HepG2 (cell line): ENCODE measurements at regions not wholly inside any gene's neighbourhood (a gene's known extent, or its start where the extent isn't known, plus 50 kb on each side); places are given as distances from the start of the nearest gene placed in this dataset.
A peak's percentile ranks its signal among the peaks of the same experiment; 100 is the strongest.

ENCODE experiments used
- ATAC-seq: fragments of 200-7000 bp; cut with Tn5 transposase; 3 replicates; pipeline ENCODE4 v1.9.1; 2020; ENCODE audit warnings: mild to moderate bottlenecking, moderate library complexity
- BruUV-seq: library from RNA; stranded (reverse); fragments of 400-500 nt; replicated peaks from 2 replicates; lab custom pipeline; 2021; lab: Mats Ljungman, UMichigan
- CTCF ChIA-PET: fragments of 300-600 bp; formaldehyde crosslinking; extraction: SDS; loops from one replicate; lab custom pipeline; 2021; ENCODE audit warnings: low total read pairs, inconsistent platforms, low intra/inter-chr PET ratio; lab: Yijun Ruan, JAX
- POLR2A ChIA-PET: fragments of 350-600 bp; sonication (Branson Sonifier 250); formaldehyde crosslinking; loops from one replicate; lab custom pipeline; 2020; ENCODE audit warnings: antibody characterized with exemption, inconsistent platforms; lab: Yijun Ruan, JAX
- DNase-seq: peaks from one replicate; pipeline ENCODE4 v3.0.0-alpha.2; 2015; ENCODE audit warnings: low spot score
- FAIRE-seq: peaks from 3 replicates; lab custom pipeline; 2011; peaks lifted over from hg19 to GRCh38; lab: Jason Lieb, UNC
- H2AFZ ChIP-seq: one replicate; pipeline ENCODE4 v1.6.1; 2011; ENCODE audit warnings: low read length, inconsistent platforms
- H3K27ac ChIP-seq: fragments of 300-600 bp; 3 replicates; pipeline ENCODE4 v1.8.0; 2011; ENCODE audit warnings: mixed run types, mild to moderate bottlenecking, mixed read lengths, low read length, inconsistent platforms; ENCODE audit not compliant: insufficient read depth; ENCODE audit errors: extremely low read length
- H3K27me3 ChIP-seq, 2 experiments: fragments of 200-600 bp in 1 of 2; 2 replicates in 1 of 2; 3 replicates in 1 of 2; pipeline versions ENCODE4 v1.6.0 to v1.8.0; 2011; ENCODE audit warnings: low read length in 2 of 2, mild to moderate bottlenecking in 2 of 2, moderate library complexity in 2 of 2, inconsistent platforms in 1 of 2; ENCODE audit not compliant: insufficient read depth in 2 of 2, control insufficient read depth in 1 of 2
- H3K36me3 ChIP-seq, 2 experiments: fragments of 200-600 bp in 1 of 2; replicated peaks in 1 of 2; 2 replicates in 1 of 2; 3 replicates in 1 of 2; pipeline versions ENCODE4 v1.5.1 to v1.8.0; 2011; ENCODE audit warnings: low read length in 2 of 2, inconsistent platforms in 1 of 2; ENCODE audit not compliant: insufficient read depth in 2 of 2, control insufficient read depth in 1 of 2
- H3K4me1 ChIP-seq: 2 replicates; pipeline ENCODE4 v1.5.1; 2012; ENCODE audit warnings: low read length, inconsistent platforms; ENCODE audit not compliant: insufficient read depth
- H3K4me2 ChIP-seq: 2 replicates; pipeline ENCODE4 v1.6.0; 2011; ENCODE audit warnings: low read depth, low read length, inconsistent platforms
- H3K4me3 ChIP-seq, 3 experiments: fragments of 200-600 bp in 1 of 3; sonication (generic), shearing (Covaris generic) in 1 of 3; replicated peaks in 1 of 3; 2 replicates each; pipeline ENCODE4 v1.5.1; 2011 to 2016; ENCODE audit warnings: low read length in 3 of 3, inconsistent platforms in 2 of 3, low read depth in 2 of 3, mild to moderate bottlenecking in 2 of 3, control low read depth in 1 of 3, mixed read lengths in 1 of 3; ENCODE audit not compliant: insufficient read depth in 1 of 3
- H3K79me2 ChIP-seq: one replicate; pipeline ENCODE4 v1.6.1; 2011; ENCODE audit warnings: low read length, inconsistent platforms; ENCODE audit not compliant: insufficient read depth
- H3K9ac ChIP-seq: 2 replicates; pipeline ENCODE4 v1.6.0; 2011; ENCODE audit warnings: mild to moderate bottlenecking, low read depth, low read length, inconsistent platforms; ENCODE audit not compliant: insufficient read depth
- H3K9me3 ChIP-seq: 2 replicates; pipeline ENCODE4 v1.5.1; 2012; ENCODE audit warnings: mild to moderate bottlenecking, low read length
- H4K20me1 ChIP-seq: 2 replicates; pipeline ENCODE4 v1.6.0; 2011; ENCODE audit warnings: inconsistent platforms, mild to moderate bottlenecking, low read length, moderate library complexity; ENCODE audit not compliant: insufficient read depth
- FOXO1 ChIP-seq: sonication (generic); formaldehyde crosslinking; IDR thresholded peaks from 2 replicates; pipeline ENCODE4 v1.4.0; 2020; ENCODE audit warnings: missing genetic modification reagents
- YY1 ChIP-seq: IDR thresholded peaks from 2 replicates; pipeline ENCODE4 v1.6.1; 2011; ENCODE audit warnings: low read length, low read depth, moderate library complexity, mild to moderate bottlenecking; ENCODE audit not compliant: insufficient read depth, insufficient replicate concordance
- ZBTB37 ChIP-seq: sonication (generic); formaldehyde crosslinking; IDR thresholded peaks from 2 replicates; pipeline ENCODE4 v1.4.0; 2020; ENCODE audit warnings: mild to moderate bottlenecking, missing genetic modification reagents
- ZNF251 ChIP-seq: sonication (generic); formaldehyde crosslinking; IDR thresholded peaks from 2 replicates; pipeline ENCODE4 v1.9.0; 2021; ENCODE audit warnings: mild to moderate bottlenecking, missing genetic modification reagents
- ZNF382 ChIP-seq: sonication (generic); formaldehyde crosslinking; IDR thresholded peaks from 2 replicates; pipeline ENCODE4 v1.5.0; 2020; ENCODE audit warnings: missing genetic modification reagents, mild to moderate bottlenecking, borderline replicate concordance
- ZNF672 ChIP-seq: sonication (generic); formaldehyde crosslinking; IDR thresholded peaks from 2 replicates; pipeline ENCODE4 v1.8.1; 2022; ENCODE audit warnings: missing genetic modification reagents
- ZNF768 ChIP-seq: sonication (generic); formaldehyde crosslinking; IDR thresholded peaks from 2 replicates; pipeline ENCODE4 v1.4.0; 2020; ENCODE audit warnings: missing genetic modification reagents
- ZNF850 ChIP-seq: sonication (generic); formaldehyde crosslinking; conservative IDR thresholded peaks from 2 replicates; pipeline ENCODE4 v1.9.0; 2021; ENCODE audit warnings: mild to moderate bottlenecking, missing genetic modification reagents
- ZNF878 ChIP-seq: sonication (generic); formaldehyde crosslinking; IDR thresholded peaks from 2 replicates; pipeline ENCODE4 v1.8.1; 2023; ENCODE audit warnings: mild to moderate bottlenecking, missing genetic modification reagents, moderate library complexity
- WGBS: methylation state at CpG from one replicate; pipeline ENCODE4 v1.1.6; 2017; ENCODE audit warnings: low lambda C conversion rate; 5-methylcytosine and 5-hydroxymethylcytosine counted together
- in situ Hi-C: cut with HindIII; loops from 2 replicates; pipeline ENCODE4 v1.10.0; 2017; ENCODE audit warnings: low pct_unique_long_range_greater_than_20kb; ENCODE audit not compliant: extremely low pct_ligation_motif_present
- intact Hi-C: fragments of 100-400 bp; cut with micrococcal nuclease; formaldehyde crosslinking; loops from one replicate; pipeline ENCODE4 v1.10.0; 2022; ENCODE audit not compliant: unreplicated experiment
- TF ChIP-seq, protein P1 (sequence below): sonication (generic); formaldehyde crosslinking; IDR thresholded peaks from 2 replicates; pipeline ENCODE4 v1.8.0; 2022; ENCODE audit warnings: mild to moderate bottlenecking, missing genetic modification reagents, borderline replicate concordance

DNA sequence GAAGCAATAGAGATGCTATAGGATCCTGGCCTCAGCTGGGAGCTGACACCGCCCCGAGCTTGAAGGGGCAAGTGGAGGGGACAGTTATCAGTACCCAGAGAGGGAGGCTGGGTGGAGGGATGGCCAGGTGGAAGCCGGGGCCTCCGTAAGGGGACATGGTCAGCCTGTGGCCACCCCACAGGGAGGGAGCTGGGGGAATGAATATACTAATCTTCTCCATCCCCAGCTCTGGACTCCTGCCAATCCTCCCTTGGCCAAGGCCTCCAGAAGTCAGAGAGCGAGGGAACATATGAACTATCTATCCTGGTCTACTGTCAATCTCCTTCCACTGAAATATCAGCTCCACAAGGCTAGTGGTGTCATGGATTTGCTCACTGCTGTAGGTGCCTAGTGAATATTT is 109.3 kb downstream of the BOD1 start (continued):
- TF ChIP-seq ZNF850 (CRISPR knock-in tag) (no peak), ZBTB37 (no peak)
- TF ChIP-seq, all 625 proteins: peak for 0

DNA sequence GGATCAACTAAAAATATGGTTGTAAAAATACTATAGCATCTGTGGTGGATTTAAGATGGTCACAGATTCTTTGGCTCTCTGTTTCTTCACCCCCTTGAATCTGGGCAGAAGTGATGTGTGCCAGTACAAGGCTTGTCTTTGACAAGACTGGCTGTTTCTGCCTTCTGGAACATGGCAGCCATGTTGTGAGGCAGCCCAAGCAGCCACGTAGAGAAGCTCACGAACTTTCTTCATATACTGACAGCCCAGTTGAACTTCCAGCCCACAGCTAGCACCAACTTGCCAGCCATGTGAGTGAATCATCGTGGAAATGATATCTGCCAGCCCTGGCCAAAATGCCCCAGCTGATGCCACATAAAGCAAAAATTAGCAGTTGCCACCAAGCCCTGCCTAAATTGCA is 110.8 kb downstream of the BOD1 start:
- Histone ChIP-seq H3K4me1 (peaks cover 11% of the 10 kb centered on the region), H3K27me3 (peaks cover 1 to 23% of the 10 kb centered on the region in 2 experiments; a peak in 3 of 5 replicates), H3K4me3 (no peak overlapping the region), H3K27ac (no peak overlapping the region), H3K4me2 (no peak overlapping the region), H3K36me3 (no peaks in the 10 kb centered on the region), H3K79me2 (no peaks in the 10 kb centered on the region), H3K9me3 (peaks cover 8% of the 10 kb centered on the region; the same call in 1 of the 2 replicates), H2AFZ (no peak overlapping the region), H4K20me1 (no peaks in the 10 kb centered on the region), H3K9ac (no peak overlapping the region)
- POLR2A ChIA-PET = no interaction called here
- no TSS peak for BruUV-seq
- in situ Hi-C loops (no loop called here), intact Hi-C loops (no loop called here)
- CTCF ChIA-PET = no interaction called here
- no peak for DNase-seq
- FAIRE-seq = no peak
- TF ChIP-seq ZNF878 (CRISPR knock-in tag) (no peak), ZNF251 (CRISPR knock-in tag) (no peak), FOXO1 (CRISPR knock-in tag) (no peak), ZNF672 (CRISPR knock-in tag) (no peak), YY1 (peak; percentile 13), ZNF382 (CRISPR knock-in tag) (no peak), ZNF768 (CRISPR knock-in tag) (no peak)
- TF ChIP-seq, protein P1, sequence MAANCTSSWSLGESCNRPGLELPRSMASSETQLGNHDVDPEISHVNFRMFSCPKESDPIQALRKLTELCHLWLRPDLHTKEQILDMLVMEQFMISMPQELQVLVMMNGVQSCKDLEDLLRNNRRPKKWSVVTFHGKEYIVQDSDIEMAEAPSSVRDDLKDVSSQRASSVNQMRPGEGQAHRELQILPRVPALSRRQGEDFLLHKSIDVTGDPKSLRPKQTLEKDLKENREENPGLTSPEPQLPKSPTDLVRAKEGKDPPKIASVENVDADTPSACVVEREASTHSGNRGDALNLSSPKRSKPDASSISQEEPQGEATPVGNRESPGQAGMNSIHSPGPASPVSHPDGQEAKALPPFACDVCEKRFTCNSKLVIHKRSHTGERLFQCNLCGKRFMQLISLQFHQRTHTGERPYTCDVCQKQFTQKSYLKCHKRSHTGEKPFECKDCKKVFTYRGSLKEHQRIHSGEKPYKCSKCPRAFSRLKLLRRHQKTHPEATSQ (CRISPR knock-in tag) = no peak
- WGBS = 7% methylated on average over 3 of the region's 3 CpGs
- no peak for ATAC-seq
